ELF-1 (cell line): ENCODE measurements at regions not wholly inside any gene's neighbourhood (a gene's known extent, or its start where the extent isn't known, plus 50 kb on each side); places are given as distances from the start of the nearest gene placed in this dataset.
A peak's percentile ranks its signal among the peaks of the same experiment; 100 is the strongest.

Experiments
- DNase-seq: peaks from one replicate; pipeline ENCODE4 v3.0.0-alpha.2; 2016; ENCODE audit warnings: low read depth, low spot score

DNA sequence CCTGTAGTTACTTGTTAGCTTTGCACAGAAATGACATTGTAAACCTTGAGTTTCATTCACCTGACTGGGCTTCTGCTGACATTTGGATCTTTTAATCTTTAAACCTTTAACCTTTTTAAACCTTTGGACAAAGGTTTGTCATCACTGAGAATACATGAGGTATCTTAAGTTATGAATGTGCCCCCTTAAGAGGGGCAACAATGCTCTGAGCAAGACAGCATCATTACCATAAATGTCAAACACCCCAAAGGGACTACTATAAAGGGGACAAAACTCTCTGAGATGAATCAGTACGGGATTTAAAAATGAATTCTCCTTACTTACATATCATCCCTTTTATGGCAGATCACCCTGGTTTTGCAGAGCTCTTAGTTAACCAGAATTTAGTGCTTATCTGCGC is 203.3 kb downstream of the COG6 start:
- no peak for DNase-seq

DNA sequence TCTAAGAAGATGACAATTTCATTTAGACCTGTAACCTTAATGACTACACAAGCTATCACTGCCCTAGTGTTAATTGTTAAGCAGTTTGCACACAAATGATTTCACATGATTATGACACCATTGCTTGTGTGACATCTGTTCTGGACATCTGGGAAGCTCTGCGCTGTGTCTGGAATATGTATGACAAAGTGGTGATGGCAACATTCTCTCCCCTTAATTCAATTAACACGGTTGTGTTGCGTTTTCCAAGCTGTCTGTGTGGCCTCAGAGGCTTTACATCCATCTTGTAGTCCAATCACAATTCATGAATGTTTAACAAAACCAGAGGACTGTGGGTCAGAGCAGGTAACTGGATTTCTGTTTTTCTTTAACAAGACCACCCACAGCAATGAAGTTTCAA is 204.4 kb downstream of the COG6 start:
- DNase-seq, result no peak

DNA sequence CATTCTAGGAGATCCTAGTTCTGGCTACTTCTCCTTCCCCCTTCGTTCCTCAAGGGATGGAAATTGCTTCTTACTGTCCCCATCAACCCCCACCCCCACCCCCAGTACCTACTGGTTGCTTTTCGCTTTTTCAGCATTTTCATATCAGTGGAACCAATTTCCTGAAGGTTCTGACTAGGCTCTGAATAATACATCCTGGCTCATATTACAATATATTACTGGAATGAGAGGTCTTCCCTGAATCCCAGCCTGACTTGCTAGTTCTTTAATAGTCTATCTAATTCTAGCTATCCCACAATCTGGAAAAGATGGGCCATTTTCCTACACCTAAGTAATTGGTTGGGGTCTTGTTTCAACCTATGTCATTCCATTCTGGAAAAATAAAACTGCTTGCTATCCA is 207.4 kb downstream of the COG6 start:
- no peak for DNase-seq

DNA sequence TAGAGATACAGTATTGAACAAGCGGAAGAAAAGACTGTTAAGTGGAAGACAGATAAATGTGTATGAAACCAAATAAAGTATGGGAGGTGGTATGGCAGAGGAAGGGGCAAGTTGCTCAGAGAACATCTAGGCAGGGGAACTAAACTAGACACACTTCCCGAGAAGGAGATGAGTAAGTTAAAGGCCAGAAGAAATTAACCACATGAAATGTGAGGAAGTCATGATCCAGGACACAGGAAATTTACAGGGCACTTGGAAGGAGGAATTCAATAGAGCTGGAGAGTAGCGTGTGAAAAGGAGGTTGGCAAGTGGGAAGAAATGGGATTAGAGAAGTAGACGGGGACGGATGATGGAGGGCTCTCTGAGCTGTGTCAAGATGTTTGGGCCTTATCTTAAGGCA is 208.8 kb downstream of the COG6 start:
- no peak for DNase-seq

DNA sequence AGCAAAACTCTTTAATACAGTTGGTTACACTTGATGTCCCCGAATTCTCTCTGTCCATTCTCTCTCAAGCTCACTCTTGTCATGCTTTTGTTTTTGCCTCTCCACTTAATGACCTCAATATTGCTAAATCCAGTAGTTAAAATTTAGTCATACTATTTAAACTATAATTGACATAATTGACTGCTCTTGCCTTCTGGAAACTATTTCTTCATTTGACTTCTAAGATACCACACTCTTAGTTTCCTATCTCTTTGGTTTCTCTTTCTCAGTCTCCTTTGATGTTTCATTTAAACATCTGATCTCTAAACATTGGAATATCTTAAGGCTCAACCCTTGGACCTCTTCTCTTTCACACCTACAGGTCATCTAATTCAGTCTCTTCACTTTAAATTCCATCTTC is 211.3 kb downstream of the COG6 start:
- no peak for DNase-seq

DNA sequence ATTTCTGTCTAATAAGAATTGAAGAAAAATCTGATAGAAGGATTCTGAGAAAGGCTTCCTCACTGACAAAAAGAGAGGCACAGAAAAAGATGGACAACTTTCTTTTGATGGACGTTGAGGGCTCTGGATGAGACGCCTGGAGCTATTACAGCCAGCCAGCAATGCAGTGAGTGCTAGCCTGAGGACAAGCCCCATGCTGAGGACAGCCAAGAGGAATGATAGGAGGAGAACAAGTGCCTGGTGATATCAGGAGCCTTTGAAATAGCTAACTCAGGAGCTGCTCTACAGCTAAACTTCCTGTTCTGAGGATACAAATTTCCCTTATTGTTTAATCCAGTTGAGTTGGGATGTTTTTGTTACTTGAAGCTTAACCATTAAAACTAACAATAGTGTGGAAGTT is 212.3 kb downstream of the COG6 start:
- DNase-seq, result peak; percentile 30

DNA sequence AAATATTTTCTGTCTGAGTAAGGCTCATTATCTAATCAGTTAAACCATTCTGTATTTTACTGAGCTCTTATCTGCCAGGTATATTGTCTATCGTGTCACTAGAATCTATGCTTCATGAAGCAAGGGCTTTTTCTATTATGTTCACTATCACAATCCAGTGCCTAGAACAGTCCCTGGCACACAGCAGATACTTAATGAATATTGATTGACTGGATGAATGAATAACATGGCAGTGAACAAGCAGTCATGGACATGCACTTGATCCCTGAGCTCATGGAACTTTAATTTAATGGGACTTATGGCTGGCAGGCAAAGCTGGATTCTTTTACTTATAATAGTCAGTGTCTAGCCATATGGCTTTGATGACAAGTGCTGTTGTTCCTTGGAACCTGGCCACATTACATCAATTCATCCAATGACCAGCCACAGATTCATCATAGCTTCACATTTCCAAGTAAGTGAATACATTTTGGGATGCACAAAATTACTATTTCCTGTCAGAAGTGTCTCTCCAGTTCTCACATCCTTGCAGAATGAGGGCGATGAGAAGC is 214.8 kb downstream of the COG6 start:
- DNase-seq, result no peak

DNA sequence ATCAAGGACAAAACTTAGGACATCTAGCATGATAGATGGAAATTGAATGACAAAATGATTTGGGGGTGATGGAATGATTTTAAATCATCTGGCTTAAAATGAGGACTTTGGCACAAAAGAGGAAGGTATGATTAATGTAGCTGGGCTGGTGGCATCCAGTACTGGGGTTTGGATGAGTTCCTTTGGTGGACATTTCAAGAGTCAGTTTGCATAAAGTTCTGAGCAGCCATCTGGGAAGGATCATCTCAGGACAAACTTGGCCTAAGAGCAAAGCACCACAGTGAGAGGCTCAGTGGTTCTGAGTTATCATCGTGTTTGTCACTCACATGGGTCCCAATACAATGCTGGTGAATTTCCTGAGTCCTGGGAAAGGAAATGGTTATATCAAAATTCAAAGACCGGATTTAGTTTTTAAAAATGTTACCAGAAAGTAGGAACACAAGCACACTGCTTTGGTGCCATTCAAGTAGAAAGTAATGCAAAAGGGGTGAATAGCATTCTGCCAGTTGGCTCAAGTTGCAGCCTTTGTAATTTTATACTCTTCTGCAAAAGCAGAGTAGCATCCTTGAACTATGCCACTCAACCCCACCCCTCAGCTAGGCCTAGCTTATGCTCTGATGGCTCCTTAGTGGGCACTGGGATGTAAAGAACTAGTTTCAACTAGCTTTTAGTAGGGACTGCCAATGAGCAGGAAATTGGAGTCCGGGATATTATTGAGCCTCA is 219.0 kb downstream of the COG6 start:
- no peak for DNase-seq

DNA sequence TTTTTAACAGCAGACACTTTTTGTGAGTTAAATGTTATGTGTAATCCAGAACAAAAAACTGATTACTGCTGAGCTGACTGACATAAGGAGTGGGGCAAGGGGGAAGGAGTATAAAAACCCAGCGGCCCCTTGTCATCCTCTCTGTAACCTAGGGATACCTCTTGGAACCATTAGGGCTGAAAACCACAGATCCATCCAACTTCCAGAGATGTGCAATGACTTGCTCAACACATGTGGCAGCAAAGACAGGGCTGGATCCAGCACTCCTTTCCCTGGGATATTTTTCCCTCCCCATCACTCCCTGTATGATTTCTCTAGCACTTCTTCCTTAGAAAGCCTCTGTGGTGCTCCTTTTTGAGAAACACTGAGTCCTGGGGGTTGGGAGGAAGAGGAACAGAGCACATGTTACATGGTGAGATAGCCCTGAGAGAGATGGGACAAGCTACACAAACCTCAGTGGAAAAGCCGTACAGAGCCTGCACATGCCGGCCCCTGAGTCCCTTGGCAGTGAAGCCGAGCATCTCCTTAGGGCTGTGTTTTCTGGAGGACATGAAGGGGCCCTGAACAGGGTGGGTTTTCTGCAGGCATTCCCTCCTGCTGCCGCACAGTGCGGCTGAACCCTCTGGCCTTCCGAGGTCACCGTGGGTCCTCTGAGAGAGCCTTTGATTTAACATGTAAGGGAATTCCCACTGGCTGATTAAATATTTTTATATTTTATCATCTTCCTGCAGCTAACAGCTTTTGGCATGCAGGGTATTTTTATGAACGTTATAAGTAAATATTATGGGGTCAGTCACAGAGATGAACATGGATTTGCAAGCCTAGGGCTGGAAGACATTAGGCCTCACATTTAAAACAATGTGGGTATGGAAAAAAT is 219.9 kb downstream of the COG6 start:
- no peak for DNase-seq

DNA sequence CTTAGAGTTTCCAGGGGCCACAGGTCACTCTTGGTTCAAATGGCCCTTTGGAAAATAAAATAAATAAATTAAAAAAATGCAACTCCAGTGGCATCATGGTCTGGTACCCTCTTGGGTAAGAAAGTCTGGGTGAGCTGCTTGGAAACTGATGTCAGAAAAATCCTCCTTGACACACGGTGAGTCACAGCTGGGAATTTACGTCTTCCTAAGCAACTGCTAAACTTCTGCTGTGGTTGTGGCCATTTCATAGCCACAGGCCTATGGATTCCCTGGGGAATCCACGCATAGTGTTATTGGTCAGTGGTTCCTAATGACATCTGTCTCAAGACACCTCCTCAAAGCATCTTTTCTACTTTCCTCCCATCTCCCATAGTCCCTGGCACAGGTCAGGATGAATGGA is 220.8 kb downstream of the COG6 start:
- no peak for DNase-seq

DNA sequence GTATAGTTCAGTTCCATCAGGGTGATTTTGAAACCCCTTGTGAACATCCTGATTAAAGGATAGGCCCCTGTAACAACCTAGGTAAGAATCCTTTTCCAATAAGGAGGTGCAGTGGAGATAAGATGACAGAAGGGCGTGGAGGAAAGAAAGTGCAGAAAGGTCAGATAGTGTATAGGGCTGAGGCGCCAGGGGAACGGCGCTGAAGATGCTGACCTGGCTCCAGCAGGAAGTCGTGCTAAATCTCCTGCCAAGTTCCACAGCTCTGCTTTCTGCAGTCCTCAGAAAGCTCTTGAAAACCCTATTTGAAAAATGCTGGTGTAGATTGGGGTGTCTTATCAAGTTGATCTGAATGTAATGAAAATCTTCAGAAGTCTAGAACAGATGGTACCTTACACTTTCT is 221.7 kb downstream of the COG6 start:
- DNase-seq, result no peak

DNA sequence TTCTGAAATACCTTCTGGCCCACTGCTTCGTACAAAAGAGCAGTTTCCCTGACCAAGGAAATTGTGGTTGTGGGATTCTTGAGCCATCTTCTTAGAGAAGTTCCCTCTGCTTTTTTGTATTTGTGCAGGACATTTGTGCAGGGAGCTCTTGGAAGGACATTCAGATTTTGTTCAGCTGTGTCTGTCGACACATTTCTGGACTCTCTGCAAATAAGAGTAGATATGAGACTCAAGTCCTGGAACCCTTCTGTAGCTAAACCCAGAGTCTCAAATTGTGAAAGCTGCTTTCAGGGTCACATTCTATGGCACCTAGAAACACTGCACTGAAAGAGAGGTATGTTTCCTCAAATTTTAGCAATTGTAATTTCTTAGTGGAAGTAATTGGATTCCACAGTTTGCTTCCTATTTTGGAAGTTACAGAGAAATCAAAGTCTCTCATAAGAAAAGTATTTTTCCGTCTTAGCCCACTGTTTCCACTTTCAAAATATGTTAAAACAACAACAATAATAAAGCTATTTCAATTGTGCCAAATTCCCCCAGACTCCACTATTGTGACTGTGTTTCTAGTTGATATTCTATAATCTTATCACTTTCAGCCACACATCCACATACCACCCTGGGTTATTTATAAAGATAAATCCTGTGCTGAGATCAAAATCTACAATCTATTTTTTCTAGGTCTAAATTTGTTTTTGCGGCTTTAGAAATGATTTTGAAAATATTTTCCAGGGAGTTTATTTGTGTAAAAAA is 224.0 kb downstream of the COG6 start:
- DNase-seq, result no peak

DNA sequence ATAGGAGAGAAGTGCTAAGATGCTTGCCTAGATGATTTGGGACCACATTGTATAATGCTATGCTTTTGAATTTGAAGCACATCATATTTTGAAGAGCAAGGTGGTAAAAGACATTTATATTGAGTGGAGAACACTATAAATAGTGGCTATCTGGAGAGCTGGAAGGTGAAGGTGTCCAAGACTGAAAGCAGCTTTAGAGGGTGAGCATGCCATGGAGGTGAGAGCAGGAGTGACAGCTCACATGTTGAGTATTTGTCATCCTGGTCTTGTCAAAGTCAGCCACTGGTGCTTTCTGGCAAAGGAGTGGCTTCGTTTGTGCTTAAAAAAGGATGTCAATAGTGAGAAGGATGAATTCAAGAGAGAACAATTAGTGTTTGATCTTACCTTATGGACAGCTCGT is 225.9 kb downstream of the COG6 start:
- no peak for DNase-seq

DNA sequence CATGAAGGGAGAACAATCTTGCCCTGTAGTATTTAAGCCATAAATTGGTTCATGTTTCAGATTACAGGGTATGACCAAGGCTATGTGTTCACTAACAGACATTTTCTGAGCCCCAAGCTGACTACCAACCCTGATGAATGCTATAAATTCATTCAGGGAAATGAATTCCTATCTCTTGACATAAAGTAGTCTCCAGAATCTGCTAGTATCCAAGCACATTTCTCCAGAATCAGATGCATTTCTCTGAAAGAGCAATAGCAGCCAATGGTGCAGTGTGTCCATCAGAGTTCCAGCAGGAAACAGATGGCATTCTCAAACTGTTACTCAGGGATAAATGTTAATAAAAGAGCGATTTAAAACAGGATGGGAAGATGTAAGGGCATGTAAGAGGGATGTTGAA is 226.4 kb downstream of the COG6 start:
- DNase-seq, result no peak

DNA sequence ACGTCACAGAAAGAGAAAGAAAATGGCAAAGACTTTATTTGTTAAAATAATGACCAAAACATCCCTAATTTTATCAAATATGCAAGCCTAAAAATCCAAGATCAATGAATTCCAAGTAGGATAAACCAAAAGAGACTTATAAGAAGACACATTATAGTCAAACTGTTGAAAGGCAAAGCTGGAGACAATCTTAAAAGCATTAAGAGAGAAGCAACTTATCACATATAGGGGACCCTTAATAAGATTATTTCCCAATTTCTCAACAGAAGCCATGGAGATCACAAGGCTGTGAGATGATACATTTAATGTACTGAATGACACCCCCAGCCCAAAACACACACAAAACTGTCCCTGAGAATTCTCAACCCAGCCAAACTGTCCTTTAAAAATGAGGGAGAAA is 228.7 kb downstream of the COG6 start:
- DNase-seq, result no peak

DNA sequence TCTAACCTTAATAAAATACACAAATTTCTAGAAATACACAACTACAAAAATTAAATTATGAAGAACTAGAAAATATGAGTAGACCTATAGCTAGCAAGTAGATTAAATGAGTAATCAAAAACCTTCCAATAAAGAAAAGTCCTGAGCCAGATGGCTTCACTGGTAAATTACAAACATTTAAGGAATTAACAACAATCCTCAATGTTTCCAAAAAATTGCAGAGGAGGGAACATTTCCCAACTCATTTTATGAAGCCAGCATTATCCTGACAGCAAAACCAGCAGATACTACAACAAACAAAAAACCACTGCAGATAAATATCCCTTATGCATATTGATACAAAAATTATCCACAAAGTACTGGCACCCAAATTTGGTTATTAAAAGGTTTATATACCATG is 230.9 kb downstream of the COG6 start:
- no peak for DNase-seq

DNA sequence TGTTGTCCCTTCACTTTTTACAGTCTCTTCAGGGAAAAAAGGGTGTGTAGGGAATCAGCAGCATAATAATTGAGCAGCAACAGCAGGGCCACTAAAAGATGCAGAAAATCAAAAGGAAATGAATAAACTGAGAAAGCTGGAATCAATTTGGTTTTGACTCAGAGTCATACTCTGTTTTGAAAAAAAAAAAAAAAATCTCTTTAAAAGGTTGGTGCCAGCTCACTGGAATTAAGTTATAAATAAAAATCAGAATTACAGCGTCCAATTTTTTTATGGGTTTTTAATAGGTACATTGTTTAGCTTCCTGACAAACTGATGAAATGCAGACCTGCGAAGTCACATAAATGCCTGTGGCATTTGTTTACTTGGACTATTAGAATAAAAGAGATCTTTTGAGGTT is 231.9 kb downstream of the COG6 start:
- DNase-seq, result no peak

DNA sequence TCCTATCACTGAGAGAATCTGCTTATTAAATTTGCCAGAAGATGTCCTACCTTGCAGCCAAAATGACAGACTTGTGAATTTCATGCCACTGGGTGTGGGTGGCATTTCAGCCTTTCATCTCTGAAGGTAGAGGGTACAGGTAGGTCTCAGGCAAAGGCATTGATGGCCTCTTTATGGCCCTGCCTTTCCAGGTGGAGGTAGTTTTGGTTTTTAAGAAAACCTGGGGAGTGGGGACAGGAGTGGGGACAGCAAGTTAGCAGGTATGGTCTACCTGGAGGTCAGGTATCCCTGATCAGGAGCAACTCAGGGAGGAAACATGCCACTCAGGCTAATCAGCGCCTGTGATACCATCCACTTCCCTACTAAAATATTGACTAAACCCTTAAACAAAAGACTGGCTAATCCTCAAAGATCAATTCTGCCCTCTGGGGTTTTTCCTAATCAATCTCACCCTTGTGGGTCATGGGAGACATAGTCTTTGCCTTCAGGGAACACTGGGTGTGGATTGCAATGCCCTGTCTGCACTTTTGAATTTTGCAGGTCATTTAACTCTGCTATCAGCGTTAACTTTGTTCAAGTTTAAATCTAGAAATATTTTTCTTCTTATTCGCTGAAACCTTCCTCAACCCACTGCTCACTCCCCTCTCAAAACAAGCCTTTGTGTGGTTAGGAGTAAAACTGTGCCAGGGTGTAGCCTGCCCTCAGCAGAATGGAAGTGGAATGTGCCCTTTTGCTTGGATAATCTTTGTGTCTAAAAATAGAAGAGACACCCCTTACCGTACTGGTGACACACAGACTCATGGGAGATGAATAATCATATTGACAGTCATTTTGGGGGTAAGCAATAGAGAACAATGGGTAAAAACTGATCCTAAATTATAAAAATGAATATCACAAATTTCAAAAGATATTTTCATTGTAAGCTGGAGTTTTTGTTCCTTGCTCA is 233.7 kb downstream of the COG6 start:
- DNase-seq, result no peak

DNA sequence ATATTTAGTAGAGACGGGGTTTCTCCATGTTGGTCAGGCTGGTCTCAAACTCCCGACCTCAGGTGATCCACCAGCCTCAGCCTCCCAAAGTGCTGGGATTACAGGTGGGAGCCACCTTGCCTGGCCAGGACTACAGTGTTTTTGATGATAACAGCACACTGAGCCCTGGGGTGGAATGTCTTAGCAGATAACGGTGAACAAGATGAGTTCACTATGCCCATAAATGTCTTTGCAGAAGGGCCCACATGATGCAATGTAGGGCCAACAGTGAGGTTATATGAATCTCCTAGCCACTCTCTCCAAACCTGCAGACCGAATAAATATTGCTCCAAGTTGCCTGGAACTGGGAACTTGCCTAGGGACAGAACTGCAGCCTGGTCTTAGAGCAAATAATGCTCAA is 235.1 kb downstream of the COG6 start:
- no peak for DNase-seq

DNA sequence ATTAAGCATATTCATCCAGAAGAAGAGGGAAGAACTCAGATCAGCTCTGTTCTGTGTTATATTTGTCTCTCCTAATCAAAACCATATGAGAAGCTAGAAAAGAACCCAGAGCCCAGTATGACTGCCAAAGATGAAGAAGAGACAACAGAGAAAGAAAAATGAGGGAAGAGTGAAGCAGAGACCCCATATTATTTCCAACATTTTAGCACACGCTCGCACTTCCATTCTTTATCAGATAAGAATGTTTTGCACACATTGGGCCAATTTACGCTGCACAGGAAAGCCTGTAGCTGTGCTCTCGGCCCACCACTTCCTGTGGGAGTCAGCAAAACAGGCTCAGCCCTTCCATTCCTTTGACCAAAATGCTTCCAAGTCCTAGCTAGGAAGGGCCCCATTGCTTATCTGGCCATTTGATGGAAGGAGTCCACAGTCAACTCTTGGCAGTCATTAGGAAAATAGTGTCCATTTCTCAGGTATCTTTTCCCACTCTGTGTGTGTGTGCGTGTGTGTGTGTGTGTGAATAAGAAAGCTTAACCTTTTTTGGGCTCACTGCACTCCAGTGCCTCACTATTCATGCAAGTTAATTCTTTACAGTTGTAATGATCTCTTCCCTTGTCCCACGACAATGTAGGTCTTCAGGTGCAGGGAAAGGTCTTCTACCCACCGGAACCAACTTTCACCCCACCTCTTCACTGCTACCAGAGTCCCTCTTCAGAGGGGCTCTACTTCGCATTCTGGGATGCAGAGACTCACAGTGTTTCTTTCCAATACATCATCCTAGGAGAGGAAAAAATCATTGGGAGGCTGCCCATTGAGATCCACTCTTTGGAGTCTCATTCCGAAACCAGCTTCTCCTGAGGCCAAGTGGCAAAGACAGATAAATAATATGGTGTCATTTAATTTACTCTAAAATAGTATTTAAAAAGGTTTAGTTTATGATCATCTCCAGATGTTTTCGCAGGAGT is 237.5 kb downstream of the COG6 start:
- DNase-seq, result no peak
